Neural cell (in vitro differentiated cells): ENCODE measurements at regions not wholly inside any gene's neighbourhood (a gene's known extent, or its start where the extent isn't known, plus 50 kb on each side); places are given as distances from the start of the nearest gene placed in this dataset.

ENCODE experiments used
- EP300 ChIP-seq: fragments of 450-650 bp; conservative IDR thresholded peaks from 2 replicates; pipeline ENCODE4 v1.6.1; 2014; ENCODE audit warnings: antibody characterized with exemption, mild to moderate bottlenecking, moderate library complexity; ENCODE audit not compliant: poor library complexity, severe bottlenecking
- EZH2 ChIP-seq: fragments of 200-600, 300-800 bp; shearing (Covaris generic), sonication (generic); IDR thresholded peaks from 2 replicates; pipeline ENCODE4 v1.6.1; 2014; ENCODE audit warnings: antibody characterized with exemption, low read length, borderline replicate concordance, mild to moderate bottlenecking; ENCODE audit not compliant: insufficient read depth, poor library complexity, severe bottlenecking
- POLR2AphosphoS5 ChIP-seq: IDR thresholded peaks from 2 replicates; pipeline ENCODE4 v1.6.1; 2012
- RAD21 ChIP-seq: fragments of 450-650 bp; conservative IDR thresholded peaks from 2 replicates; pipeline ENCODE4 v1.6.1; 2014; ENCODE audit warnings: antibody characterized with exemption, mild to moderate bottlenecking, moderate library complexity
- TF ChIP-seq, protein P1 (sequence below): fragments of 450-650 bp; IDR thresholded peaks from 2 replicates; pipeline ENCODE4 v1.5.1; 2014; ENCODE audit warnings: antibody characterized with exemption, mild to moderate bottlenecking, moderate library complexity; ENCODE audit not compliant: poor library complexity, severe bottlenecking
- TF ChIP-seq, protein P2 (sequence below): IDR thresholded peaks from 2 replicates; pipeline ENCODE4 v1.6.1; 2012; ENCODE audit warnings: borderline replicate concordance

GRCh38 chr21:16438761-16439160 lies 709.0 kb downstream of the USP25 start:
- TF ChIP-seq, protein P1, sequence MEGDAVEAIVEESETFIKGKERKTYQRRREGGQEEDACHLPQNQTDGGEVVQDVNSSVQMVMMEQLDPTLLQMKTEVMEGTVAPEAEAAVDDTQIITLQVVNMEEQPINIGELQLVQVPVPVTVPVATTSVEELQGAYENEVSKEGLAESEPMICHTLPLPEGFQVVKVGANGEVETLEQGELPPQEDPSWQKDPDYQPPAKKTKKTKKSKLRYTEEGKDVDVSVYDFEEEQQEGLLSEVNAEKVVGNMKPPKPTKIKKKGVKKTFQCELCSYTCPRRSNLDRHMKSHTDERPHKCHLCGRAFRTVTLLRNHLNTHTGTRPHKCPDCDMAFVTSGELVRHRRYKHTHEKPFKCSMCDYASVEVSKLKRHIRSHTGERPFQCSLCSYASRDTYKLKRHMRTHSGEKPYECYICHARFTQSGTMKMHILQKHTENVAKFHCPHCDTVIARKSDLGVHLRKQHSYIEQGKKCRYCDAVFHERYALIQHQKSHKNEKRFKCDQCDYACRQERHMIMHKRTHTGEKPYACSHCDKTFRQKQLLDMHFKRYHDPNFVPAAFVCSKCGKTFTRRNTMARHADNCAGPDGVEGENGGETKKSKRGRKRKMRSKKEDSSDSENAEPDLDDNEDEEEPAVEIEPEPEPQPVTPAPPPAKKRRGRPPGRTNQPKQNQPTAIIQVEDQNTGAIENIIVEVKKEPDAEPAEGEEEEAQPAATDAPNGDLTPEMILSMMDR: no peak
- TF ChIP-seq POLR2AphosphoS5 (no peak), EP300 (no peak), EZH2 (no peak), RAD21 (no peak)
- TF ChIP-seq, protein P2, sequence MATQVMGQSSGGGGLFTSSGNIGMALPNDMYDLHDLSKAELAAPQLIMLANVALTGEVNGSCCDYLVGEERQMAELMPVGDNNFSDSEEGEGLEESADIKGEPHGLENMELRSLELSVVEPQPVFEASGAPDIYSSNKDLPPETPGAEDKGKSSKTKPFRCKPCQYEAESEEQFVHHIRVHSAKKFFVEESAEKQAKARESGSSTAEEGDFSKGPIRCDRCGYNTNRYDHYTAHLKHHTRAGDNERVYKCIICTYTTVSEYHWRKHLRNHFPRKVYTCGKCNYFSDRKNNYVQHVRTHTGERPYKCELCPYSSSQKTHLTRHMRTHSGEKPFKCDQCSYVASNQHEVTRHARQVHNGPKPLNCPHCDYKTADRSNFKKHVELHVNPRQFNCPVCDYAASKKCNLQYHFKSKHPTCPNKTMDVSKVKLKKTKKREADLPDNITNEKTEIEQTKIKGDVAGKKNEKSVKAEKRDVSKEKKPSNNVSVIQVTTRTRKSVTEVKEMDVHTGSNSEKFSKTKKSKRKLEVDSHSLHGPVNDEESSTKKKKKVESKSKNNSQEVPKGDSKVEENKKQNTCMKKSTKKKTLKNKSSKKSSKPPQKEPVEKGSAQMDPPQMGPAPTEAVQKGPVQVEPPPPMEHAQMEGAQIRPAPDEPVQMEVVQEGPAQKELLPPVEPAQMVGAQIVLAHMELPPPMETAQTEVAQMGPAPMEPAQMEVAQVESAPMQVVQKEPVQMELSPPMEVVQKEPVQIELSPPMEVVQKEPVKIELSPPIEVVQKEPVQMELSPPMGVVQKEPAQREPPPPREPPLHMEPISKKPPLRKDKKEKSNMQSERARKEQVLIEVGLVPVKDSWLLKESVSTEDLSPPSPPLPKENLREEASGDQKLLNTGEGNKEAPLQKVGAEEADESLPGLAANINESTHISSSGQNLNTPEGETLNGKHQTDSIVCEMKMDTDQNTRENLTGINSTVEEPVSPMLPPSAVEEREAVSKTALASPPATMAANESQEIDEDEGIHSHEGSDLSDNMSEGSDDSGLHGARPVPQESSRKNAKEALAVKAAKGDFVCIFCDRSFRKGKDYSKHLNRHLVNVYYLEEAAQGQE: no peak
